DMS53 treated with DMSO at 0.1 percent for 48 hours (cell line): ENCODE measurements at regions not wholly inside any gene's neighbourhood (a gene's known extent, or its start where the extent isn't known, plus 50 kb on each side); places are given as distances from the start of the nearest gene placed in this dataset.

Experiments
- DNase-seq: peaks from one replicate; lab custom pipeline; 2025; ENCODE audit not compliant: unreplicated experiment; lab: John Stamatoyannopoulos, UW

DNA sequence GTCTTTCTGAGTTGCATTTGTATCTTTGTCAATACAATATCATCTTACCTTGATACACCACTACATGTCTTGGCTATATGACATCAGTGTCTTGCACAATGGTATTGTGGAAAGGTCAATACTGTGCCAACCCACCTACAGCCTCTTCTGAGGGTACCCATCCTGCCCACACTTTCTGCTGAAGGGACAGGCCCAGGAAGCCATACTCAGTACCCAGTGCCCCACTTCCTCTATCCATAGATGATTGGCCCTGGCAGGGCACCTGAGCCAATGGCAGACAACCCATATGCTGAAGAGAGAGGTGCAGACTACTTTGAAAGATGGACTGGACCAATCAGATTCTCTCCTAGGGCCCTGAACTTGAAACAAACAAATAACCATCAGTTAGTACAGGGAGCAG is 152.0 kb upstream of the ADO start:
- no peak for DNase-seq

DNA sequence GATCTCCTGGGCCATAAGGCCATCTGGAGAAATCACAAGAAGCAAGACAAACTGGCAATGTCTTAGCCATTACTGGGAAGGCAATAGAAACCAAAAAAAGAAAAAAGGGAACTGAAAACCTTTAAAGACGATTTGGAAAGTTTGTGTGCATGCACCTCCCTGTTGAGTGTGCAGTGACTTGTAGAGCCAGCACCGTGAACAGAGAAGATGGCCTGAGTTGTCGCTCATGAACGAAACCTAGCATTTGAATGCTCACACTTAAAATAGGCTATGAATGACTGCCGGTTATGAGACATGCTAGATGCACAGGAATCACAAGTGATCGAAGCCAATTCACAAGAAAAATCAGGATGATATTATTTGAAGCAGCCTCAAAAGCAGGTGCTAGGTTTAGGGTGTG is 151.3 kb upstream of the ADO start:
- no peak for DNase-seq

DNA sequence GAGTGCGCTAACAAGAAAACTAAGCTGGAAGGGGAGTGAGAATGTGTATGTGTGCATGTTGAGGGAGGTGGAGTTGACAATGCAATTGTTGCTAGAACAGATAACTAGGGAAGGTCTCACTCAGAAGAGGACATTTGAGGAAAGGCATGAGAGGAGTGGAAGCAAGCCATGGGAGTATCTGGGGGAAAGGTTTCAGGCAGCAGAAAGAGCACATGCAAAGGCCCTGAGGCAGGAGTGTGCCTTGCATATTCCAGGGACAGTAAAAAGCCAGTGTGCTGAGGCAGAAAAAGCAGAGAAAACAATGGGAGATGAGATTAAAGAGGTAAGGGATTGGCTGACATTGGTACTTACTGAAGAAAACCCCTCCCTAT is 149.6 kb upstream of the ADO start:
- DNase-seq = no peak

DNA sequence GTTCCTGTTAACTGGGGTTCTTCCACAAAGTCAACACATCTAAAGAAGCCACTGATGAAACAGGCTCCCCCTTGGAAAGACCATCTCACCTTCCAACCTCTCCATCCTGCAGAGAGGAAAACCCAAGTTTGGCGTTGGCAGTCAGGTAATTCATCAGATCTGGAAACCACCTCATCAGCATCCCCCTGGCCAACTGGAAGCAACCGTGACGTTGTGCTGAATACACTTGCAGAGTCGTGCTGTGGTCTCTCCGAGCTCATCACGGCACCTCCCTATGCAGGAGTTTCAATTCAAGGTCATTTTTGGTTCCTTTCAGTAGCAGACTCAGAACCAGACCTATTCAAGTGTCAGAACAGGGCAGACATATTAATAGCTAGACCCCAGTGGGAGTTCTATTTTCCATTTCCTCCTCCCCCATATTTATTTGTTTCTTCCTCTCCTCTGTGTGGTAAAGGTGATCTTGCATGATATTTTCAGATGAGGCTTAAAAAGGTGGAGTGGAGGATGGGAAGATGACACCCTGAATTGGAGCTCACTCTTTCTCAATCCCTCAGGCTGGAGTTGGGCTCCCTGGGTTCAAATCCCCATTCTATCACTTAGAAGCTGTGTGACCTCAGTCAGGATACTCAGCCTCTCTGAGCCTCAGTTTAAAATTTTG is 149.1 kb upstream of the ADO start:
- no peak for DNase-seq

DNA sequence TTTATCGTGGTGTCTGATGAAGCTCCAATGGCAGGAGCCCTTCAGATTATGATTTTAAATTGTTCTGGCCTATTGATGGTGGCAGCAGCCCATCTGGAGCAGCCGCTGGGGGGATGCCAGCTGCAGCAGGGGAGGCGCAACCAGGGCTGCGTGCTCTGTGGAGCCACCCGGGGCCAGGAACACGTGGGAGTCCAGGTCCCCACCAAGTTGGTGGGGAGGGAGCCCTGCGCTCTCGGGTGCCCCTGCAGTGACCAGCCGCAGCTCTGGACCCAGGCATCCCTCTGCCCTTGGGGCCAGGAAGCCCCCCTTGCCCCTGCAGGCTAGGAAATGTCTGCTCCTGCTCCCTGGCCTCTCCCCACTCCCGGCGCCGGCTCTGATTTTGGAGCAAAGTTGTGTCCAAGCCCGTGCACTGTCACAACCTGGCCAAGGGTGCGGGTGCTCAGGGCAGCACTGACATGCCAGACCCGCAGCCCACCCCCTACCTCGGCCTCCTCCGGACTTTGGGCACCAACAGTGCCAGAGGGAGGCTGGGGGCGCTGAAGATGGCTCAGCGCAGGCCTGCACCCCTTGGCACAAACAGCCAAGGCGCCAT is 147.2 kb upstream of the ADO start:
- no peak for DNase-seq

DNA sequence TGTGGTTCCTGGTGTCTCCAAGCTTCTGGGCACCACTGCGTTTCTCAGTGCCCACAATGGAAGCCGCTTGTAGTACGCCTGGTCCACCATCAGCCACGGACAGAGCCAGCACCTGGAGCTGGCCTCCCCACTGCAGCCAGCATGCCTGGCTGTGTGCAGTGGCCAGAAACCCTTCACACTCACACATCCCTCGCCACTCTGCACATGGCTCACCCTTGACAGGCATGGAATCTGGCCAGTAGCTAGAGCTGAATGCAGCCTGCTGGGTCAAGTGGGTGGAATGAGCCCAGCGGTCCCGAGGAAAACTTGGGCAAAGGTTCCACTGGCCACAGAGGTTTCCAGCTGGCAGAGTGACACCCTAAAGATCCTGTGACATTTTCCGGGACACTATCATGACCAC is 146.0 kb upstream of the ADO start:
- DNase-seq = no peak

DNA sequence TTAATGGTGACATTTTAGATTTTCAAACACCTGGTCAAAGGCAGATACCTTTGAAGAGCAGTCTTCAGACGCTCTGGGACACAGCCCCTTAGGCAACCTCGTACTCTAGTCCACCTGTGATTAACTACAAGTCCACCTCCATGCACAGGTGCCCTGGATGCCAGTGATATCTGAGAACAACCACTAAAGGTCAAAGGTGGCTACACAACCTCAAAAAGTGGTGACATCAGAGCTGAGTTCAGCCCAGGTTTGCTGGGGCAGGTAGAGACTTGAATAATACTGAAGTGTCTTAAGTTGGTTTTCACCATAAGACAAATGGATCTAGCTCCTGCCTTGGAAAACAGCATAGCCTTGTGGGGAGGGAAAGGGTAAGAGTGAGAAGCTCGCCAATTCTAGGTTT is 143.4 kb upstream of the ADO start:
- no peak for DNase-seq

DNA sequence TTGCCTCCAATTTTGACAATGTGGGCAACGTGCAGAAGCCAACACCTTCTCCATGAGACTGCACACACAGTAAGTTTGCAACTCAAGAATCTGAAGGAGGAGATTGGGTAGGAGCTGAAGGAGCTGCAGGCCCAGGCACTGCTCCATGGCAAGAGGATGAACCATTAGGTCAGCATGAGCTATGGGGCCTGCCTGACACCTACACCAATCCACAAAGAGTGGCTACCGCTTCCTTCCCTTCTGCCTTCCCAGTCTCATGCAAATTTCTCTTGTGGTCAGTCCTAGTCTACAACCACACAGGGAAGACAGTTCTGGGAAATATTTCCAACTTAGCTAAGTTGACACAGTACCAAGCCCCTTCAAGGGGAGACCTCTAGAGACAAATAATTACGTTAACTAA is 142.0 kb upstream of the ADO start:
- DNase-seq = no peak

DNA sequence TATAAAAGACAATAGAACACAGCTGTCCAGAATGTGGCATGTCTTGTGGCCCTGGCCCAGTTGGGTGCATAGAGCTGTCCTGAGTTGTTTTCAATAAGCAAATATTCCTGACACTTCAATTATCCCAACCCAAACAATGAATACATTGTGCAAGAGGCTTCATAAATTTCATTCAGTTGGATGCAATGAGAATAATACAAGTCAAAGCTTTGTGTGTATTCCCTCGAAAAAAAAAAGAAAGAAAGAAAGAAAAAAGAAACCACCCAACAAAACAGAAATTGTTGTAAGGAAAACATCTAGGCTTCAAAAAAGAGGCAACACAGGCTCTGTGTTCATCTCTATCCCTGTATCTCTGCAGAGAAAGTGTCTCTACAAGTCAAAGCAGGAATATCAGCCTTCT is 138.7 kb upstream of the ADO start:
- DNase-seq = no peak

DNA sequence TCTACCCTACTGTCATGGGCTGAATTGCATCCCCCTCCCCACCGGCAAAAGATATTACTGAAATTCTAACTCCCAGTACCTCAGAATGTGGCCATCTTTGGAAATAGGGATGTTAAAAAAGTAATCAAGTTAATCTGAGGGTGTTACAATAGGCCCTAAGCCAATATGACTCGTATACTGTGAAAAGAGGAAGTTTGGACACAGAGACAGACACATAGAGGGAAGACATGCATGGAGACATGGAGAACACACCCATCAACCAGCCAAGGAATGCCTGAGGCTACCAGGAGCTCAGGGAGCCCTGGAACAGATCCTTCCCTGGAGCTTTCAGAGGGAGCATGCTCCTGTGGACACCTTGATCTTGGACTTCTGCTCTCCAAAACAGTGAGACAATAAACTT is 138.2 kb upstream of the ADO start:
- DNase-seq = no peak

DNA sequence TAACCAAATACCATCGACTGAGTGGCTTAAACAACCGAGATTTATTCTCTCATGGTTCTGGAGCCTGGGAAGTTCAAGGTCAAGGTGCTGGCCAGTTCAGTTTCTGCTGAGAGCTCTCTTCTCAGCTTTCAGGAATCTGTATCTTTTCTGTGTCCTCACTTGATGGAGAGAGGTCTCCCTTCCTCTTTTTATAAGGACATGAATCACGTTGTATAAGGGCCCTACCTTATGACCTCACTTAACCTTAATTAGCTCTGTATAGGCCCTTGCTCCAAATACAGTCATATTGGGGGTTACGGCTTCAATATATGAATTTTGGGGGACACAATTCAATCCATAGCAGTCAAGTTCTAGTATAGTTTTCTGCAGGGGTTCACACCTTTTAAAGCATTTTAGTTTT is 135.2 kb upstream of the ADO start:
- no peak for DNase-seq

DNA sequence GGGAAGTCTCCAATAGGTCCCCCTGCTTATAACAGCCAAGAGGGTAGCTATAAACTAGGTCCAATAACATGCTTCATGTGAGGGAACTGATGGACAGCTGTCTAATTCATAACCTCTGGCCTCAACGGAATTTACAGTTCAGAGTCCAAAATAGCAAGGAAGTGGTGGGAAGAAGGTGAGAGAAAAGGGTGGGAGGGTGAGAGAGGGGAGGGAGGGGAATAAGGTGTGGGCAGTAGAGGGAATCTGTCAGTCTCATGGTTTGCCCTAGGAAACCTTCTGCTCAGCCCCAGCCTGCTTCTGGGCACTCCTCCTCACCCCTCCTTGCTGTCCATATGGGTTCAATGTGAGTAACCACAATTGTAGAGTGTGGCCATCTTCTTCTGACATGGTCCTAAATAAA is 133.4 kb upstream of the ADO start:
- no peak for DNase-seq

DNA sequence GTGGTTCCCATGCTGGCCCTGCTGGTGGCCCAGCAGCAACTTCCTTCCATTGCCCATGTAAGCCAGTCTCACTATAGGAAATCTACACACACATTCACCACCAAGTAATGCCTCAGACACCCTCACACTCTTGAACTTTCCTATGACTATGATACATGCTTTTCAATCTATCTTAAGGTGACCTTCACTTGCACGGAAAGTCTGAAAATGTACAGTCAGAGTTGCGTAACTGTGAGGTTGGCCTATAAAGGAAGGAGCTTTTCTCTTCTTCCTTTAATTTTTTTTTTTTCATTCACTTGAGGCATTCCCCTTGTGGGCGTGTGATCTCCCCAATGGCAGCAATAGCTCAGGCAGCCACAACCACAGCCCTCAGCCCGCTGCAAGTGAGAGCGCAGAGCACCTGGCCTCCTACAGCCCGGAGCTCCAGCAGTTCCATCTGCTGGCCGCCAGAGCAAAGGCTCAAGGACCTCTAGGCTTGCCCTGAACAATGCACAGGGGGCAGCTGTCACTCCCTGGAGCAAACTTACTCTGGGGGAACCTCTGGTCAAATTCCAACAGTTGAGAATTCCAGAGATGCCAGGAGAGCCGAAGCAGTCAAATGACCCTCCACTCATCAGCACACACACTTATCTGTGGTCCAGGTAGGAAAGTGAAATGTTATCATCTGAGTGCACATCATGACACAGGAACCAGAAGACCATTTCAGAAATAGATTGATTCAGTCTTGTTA is 123.1 kb upstream of the ADO start:
- no peak for DNase-seq

DNA sequence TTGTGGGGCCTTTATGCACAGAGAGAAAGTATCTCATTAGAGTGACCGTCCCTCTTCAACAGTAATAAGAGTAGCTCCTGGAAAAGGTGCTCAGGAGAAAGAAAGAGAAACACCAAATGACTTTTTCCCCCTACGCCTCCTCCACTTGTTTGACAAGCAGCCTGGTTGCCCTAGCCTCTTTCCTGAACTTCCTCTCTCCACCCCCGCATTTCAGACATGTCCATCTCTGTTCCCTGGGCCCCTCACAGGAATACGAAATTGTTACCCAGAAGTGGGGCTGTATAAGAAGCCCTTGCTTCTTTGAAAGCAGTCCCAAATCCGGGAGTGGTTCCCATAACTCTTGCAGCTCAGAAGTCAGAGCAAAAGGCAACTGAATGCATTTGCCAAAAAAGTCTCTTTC is 119.6 kb upstream of the ADO start:
- DNase-seq = no peak

DNA sequence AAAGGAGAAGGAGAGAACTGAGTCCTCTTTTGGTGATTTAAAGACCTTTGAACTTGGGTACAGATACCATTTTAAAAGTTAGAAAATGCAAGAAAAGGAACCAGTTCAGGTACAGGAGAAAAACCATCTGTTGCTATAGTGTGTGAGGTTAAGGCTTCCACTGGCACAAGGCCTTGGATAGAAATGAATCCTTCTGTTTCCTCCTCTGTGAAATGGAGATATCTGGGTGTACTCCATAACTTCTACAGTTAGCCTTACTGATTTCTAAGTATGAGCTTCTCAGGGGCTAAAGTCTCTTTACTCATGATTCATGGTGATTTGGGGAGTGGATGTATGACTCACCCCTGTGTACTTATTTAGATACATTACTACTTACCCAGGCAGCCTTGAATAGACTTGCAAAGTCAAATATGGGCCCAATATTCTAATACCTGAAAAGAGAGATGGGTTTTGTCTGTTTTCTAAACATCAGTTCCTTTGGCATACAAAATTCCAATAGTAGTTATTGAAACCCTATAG is 117.2 kb upstream of the ADO start:
- DNase-seq = no peak

DNA sequence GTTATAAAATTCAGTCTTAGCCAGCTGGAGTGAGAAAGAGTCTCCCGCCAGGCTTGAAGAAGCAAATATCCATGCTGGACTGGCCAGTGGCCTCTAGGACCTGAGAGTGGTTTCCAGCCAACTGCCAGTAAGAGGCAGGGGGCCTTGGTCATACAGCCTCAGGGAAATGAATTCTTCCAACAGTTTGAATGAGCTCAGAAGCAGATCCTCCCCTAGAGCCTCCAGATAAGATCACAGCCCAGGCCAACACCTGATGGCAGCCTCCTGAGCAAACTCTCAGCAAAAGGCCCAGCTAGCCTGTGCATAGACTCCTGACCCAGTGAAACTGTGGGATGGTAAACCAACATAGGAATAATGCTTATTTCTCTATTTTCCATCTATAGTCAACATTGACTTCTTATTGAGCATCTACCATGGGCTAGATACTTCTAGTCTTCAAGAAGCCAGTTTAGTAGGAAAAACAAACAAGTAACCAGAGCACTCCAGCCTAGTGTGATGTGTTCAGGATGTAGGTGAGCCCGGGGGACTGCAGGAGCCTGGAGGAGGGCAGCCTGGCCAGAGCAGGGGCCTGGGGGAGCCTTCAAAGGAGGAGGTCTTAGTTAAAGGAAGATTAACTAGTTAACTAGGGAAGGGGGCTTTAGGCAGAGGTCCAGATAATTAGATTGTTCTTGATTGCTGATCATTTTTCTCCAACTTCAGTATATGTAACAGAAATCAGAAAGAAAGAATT is 115.4 kb upstream of the ADO start:
- no peak for DNase-seq

DNA sequence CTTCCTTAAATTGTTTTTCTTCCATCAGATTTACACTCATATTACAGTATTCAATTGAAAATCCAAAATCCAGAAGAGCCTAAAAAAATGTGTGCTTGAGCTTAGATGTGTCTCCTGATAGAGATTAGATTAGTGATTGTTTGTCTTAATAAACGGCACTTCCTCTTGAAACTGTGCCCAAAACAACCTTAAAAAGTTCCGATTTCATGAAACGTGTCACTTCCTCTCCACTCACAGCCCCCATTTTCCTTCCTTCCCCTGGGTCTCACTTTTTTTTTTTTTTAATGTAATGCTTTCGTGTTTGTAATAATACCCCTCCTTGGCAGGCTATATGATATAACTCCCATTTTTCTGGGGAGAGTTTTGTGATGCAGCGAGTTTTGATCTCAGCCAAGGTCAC is 114.8 kb upstream of the ADO start:
- DNase-seq = no peak

DNA sequence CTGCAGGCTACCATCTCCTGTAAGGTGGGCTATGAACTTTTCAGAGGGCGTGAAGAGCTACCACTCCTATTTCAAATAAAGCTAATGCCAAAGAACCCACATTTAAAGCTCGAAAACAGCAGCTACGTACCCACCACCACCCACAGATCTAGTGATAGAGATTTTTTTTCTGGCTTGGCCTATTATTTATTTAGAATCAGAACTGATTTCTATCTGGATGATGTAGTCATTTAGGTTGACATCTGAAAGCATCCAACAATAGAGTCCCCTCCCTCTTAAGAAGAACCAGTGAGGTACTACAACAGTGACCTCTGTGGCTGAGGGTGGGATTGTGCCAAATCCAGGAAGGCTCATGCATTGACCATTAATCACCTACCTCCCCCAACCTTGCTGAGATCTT is 113.8 kb upstream of the ADO start:
- DNase-seq = no peak

DNA sequence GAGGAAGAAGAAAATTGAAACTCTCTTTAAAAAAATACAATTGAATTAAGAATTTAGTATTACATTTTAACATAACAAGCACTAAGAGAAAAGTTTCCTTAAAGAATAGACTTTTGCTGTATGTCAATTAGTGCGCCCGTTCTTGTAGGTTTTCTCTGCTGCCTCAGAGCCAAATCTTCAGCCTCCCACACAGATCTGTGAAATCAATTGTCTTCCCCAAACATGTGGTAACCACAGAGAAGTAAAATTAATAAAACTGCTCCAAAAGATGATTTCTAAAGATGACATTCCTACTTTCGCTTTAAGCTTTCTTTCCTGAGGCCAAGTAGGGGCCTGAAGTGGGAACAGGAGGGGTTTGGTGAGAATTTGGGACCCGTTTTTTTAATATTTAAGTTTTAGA is 113.2 kb upstream of the ADO start:
- no peak for DNase-seq

DNA sequence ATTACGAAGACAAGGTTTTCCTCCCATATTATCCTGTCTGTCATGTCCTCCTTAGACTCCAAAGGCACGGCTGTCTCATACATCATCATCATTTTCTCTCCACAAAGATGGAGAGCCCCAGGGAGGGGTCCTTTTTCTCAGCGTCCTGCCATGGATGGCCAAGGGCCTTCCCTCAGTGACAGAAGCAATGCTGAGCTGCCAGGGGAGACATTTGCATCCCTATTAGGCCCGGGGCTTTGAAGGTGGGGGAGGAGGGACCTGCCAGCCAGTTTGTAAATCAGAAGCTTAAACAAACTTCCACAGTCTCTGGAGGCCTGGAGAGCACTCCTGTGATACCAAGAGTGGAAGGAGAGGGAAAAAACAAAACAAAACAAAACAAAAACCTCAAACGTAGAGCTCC is 112.4 kb upstream of the ADO start:
- DNase-seq = no peak

DNA sequence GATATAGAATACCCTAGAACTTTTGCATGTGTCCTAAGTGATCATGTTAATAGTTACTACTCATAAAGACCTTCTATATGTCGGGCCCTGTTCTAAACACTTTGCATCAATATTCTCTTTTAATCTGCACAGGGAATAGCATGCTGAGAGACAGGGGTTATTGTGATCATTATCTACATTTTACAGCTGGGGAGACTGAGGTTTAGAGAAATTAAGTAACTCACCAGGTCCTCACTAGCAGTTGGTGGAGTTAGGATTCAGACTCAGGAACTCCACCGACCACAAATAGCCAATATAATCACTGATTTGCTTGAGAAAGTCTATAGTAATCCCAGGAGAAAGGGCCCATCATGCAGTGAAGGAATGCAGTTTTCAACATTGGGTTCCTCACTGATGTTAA is 111.2 kb upstream of the ADO start:
- no peak for DNase-seq

DNA sequence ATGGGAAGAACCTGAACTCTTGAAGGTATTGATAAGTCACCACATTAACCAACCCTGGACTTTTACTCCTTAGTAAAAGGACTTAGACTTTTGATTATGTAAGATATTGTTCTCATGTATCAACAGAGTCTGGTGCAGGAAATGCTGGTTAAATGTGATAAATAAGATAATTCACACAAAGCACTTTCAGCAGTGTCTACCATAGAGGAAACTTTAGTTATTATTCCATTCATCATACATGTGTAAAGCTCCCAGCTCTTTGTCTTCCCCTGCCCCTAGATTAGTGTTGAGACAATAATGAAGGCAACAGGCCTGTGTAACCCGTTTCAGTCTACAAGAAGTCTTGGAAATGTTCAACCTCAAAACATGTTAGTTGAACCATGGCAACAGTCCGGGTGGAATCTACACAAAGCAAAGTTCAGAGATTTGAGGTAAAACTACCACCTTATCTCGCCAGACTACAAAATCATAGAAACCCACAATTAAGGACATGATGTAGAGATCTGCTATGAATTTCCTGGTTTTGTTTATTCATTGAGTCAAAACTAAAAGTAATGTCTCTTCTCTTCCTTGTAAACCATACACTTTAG is 109.9 kb upstream of the ADO start:
- DNase-seq = no peak
